Astrocyte (in vitro differentiated cells and primary cell): ENCODE measurements at regions not wholly inside any gene's neighbourhood (a gene's known extent, or its start where the extent isn't known, plus 50 kb on each side); places are given as distances from the start of the nearest gene placed in this dataset.

Source experiments
- EZH2 ChIP-seq: IDR thresholded peaks from 2 replicates; pipeline ENCODE4 v1.6.1; 2012; ENCODE audit warnings: mild to moderate bottlenecking, low read length, inconsistent platforms; ENCODE audit not compliant: insufficient read depth
- TF ChIP-seq, protein P1 (sequence below): IDR thresholded peaks from 2 replicates; pipeline ENCODE4 v1.5.1; 2011; ENCODE audit warnings: low read depth, mild to moderate bottlenecking, inconsistent platforms, low read length, moderate library complexity; ENCODE audit not compliant: insufficient read depth

DNA sequence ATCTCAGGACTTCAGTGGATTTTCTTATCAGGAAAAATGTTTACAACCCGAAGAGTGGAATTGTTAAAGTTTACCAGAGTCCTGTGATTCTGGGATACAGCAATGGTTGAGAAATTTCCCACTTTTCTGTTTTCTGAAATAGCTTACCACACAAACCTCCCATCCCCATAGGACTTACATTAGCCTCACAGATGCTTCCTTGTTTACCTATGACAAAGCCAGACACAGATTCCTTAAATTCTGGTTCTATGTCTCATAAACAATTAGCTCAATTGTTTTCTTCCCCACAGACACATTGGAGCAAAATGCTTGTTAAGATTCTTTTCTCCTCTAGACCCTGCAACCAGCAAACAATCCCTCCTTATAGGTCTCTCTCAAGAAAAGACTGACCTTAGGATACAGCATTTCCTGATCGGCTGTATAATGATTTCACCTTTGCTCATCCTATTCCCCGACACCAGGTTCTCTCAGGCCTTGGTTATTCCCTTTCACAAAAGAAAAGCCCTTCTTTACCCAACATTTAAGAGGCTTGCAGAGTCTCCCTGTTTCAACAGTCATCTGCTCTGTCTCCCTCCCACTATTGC, 886.2 kb downstream of the ARAP2 start:
- no peak for TF ChIP-seq EZH2
- TF ChIP-seq, protein P1, sequence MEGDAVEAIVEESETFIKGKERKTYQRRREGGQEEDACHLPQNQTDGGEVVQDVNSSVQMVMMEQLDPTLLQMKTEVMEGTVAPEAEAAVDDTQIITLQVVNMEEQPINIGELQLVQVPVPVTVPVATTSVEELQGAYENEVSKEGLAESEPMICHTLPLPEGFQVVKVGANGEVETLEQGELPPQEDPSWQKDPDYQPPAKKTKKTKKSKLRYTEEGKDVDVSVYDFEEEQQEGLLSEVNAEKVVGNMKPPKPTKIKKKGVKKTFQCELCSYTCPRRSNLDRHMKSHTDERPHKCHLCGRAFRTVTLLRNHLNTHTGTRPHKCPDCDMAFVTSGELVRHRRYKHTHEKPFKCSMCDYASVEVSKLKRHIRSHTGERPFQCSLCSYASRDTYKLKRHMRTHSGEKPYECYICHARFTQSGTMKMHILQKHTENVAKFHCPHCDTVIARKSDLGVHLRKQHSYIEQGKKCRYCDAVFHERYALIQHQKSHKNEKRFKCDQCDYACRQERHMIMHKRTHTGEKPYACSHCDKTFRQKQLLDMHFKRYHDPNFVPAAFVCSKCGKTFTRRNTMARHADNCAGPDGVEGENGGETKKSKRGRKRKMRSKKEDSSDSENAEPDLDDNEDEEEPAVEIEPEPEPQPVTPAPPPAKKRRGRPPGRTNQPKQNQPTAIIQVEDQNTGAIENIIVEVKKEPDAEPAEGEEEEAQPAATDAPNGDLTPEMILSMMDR, result no peak
